HEK293 (cell line): ENCODE measurements at regions not wholly inside any gene's neighbourhood (a gene's known extent, or its start where the extent isn't known, plus 50 kb on each side); places are given as distances from the start of the nearest gene placed in this dataset.

Experiments used
- HOXC10 ChIP-seq: sonication (generic); formaldehyde crosslinking; IDR thresholded peaks from 2 replicates; pipeline ENCODE4 v1.8.1; 2023; ENCODE audit warnings: mild to moderate bottlenecking, missing genetic modification reagents
- ZNF248 ChIP-seq: fragments of 450-650 bp; formaldehyde crosslinking; IDR thresholded peaks from 2 replicates; pipeline ENCODE4 v1.5.1; 2017; ENCODE audit warnings: missing biosample characterization, missing genetic modification characterization
- ZNF549 ChIP-seq: fragments of 450-650 bp; IDR thresholded peaks from 2 replicates; pipeline ENCODE4 v1.5.1; 2018; ENCODE audit warnings: missing biosample characterization, missing genetic modification characterization, mild to moderate bottlenecking, inconsistent platforms, moderate library complexity
- ZNF560 ChIP-seq: fragments of 450-650 bp; formaldehyde crosslinking; IDR thresholded peaks from 2 replicates; pipeline ENCODE4 v1.5.1; 2017; ENCODE audit warnings: missing biosample characterization, missing genetic modification characterization, borderline replicate concordance
- ZNF600 ChIP-seq: fragments of 450-650 bp; formaldehyde crosslinking; IDR thresholded peaks from 2 replicates; pipeline ENCODE4 v1.5.1; 2016; ENCODE audit warnings: missing biosample characterization, missing genetic modification characterization
- ZNF610 ChIP-seq: fragments of 450-650 bp; formaldehyde crosslinking; IDR thresholded peaks from 2 replicates; pipeline ENCODE4 v1.5.1; 2016; ENCODE audit warnings: missing biosample characterization, missing genetic modification characterization, borderline replicate concordance
- TF ChIP-seq, protein P1 (sequence below): fragments of 450-650 bp; formaldehyde crosslinking; IDR thresholded peaks from 2 replicates; pipeline ENCODE4 v1.5.1; 2016; ENCODE audit warnings: missing biosample characterization, missing genetic modification characterization
- TF ChIP-seq, protein P2 (sequence below): fragments of 450-650 bp; formaldehyde crosslinking; IDR thresholded peaks from 2 replicates; pipeline ENCODE4 v1.5.1; 2016; ENCODE audit warnings: missing biosample characterization, missing genetic modification characterization

GRCh38 chr3:35486295-35486694 lies 153.0 kb upstream of the ARPP21 start:
- TF ChIP-seq, protein P1, sequence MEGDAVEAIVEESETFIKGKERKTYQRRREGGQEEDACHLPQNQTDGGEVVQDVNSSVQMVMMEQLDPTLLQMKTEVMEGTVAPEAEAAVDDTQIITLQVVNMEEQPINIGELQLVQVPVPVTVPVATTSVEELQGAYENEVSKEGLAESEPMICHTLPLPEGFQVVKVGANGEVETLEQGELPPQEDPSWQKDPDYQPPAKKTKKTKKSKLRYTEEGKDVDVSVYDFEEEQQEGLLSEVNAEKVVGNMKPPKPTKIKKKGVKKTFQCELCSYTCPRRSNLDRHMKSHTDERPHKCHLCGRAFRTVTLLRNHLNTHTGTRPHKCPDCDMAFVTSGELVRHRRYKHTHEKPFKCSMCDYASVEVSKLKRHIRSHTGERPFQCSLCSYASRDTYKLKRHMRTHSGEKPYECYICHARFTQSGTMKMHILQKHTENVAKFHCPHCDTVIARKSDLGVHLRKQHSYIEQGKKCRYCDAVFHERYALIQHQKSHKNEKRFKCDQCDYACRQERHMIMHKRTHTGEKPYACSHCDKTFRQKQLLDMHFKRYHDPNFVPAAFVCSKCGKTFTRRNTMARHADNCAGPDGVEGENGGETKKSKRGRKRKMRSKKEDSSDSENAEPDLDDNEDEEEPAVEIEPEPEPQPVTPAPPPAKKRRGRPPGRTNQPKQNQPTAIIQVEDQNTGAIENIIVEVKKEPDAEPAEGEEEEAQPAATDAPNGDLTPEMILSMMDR (tag by site-specific recombination): no peak
- TF ChIP-seq ZNF600 (tag by site-specific recombination): no peak
- no peak for TF ChIP-seq HOXC10 (CRISPR knock-in tag)
- TF ChIP-seq ZNF248 (tag by site-specific recombination): no peak
- TF ChIP-seq ZNF610 (tag by site-specific recombination): no peak
- TF ChIP-seq, protein P2, sequence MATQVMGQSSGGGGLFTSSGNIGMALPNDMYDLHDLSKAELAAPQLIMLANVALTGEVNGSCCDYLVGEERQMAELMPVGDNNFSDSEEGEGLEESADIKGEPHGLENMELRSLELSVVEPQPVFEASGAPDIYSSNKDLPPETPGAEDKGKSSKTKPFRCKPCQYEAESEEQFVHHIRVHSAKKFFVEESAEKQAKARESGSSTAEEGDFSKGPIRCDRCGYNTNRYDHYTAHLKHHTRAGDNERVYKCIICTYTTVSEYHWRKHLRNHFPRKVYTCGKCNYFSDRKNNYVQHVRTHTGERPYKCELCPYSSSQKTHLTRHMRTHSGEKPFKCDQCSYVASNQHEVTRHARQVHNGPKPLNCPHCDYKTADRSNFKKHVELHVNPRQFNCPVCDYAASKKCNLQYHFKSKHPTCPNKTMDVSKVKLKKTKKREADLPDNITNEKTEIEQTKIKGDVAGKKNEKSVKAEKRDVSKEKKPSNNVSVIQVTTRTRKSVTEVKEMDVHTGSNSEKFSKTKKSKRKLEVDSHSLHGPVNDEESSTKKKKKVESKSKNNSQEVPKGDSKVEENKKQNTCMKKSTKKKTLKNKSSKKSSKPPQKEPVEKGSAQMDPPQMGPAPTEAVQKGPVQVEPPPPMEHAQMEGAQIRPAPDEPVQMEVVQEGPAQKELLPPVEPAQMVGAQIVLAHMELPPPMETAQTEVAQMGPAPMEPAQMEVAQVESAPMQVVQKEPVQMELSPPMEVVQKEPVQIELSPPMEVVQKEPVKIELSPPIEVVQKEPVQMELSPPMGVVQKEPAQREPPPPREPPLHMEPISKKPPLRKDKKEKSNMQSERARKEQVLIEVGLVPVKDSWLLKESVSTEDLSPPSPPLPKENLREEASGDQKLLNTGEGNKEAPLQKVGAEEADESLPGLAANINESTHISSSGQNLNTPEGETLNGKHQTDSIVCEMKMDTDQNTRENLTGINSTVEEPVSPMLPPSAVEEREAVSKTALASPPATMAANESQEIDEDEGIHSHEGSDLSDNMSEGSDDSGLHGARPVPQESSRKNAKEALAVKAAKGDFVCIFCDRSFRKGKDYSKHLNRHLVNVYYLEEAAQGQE: no peak
- no peak for TF ChIP-seq ZNF560 (tag by site-specific recombination)
- no peak for TF ChIP-seq ZNF549
